CD14-positive monocyte (primary cell): ENCODE measurements at regions not wholly inside any gene's neighbourhood (a gene's known extent, or its start where the extent isn't known, plus 50 kb on each side); places are given as distances from the start of the nearest gene placed in this dataset.

ENCODE experiments used
- DNase-seq, 3 donors: peaks; one replicate each; pipeline ENCODE4 v3.0.0-alpha.2; 2011 to 2022
- H2AFZ ChIP-seq: 2 replicates; pipeline ENCODE4 v1.6.0; 2012; ENCODE audit warnings: mild to moderate bottlenecking, low read depth, low read length, inconsistent platforms; ENCODE audit not compliant: insufficient read depth, poor library complexity, severe bottlenecking
- H3K27ac ChIP-seq, 2 donors: 1 replicate in 1 of 2; 2 replicates in 1 of 2; pipeline ENCODE4 v1.5.1; 2012 to 2013; ENCODE audit warnings: low read length in 2 of 2, control low read depth in 1 of 2, inconsistent platforms in 1 of 2, low read depth in 1 of 2, mild to moderate bottlenecking in 1 of 2
- H3K27me3 ChIP-seq, 2 donors: one replicate each; pipeline versions ENCODE4 v1.6.0 to v1.6.1; 2011 to 2013; ENCODE audit warnings: low read length in 2 of 2; ENCODE audit not compliant: control insufficient read depth in 2 of 2, insufficient read depth in 2 of 2
- H3K36me3 ChIP-seq, 2 donors: replicated peaks in 1 of 2; 1 replicate in 1 of 2; 2 replicates in 1 of 2; pipeline versions ENCODE4 v1.5.1 to v1.6.1; 2012 to 2013; ENCODE audit warnings: low read length in 2 of 2, control low read depth in 1 of 2, inconsistent platforms in 1 of 2, mild to moderate bottlenecking in 1 of 2; ENCODE audit not compliant: insufficient read depth in 2 of 2, control insufficient read depth in 1 of 2
- H3K4me1 ChIP-seq, 2 donors: 1 replicate in 1 of 2; 2 replicates in 1 of 2; pipeline versions ENCODE4 v1.5.1 to v1.6.1; 2012 to 2013; ENCODE audit warnings: low read length in 2 of 2, control low read depth in 1 of 2, inconsistent platforms in 1 of 2, mild to moderate bottlenecking in 1 of 2, moderate library complexity in 1 of 2; ENCODE audit not compliant: insufficient read depth in 2 of 2, control insufficient read depth in 1 of 2
- H3K4me2 ChIP-seq: replicated peaks from 2 replicates; pipeline ENCODE3; 2012; ENCODE audit warnings: low read length, moderate library complexity, mild to moderate bottlenecking; ENCODE audit not compliant: poor library complexity, severe bottlenecking; ENCODE audit errors: extremely low read depth
- H3K4me3 ChIP-seq, 3 experiments: fragments of 200-600 bp in 1 of 3; sonication (generic) in 1 of 3; replicated peaks in 1 of 3; 1 replicate in 2 of 3; 2 replicates in 1 of 3; pipeline ENCODE4 v1.5.1; 2011 to 2013; ENCODE audit warnings: low read length in 3 of 3, mild to moderate bottlenecking in 3 of 3, control low read depth in 2 of 3, low read depth in 2 of 3, inconsistent platforms in 1 of 3, moderate library complexity in 1 of 3
- H3K79me2 ChIP-seq: 2 replicates; pipeline ENCODE4 v1.6.0; 2012; ENCODE audit warnings: mild to moderate bottlenecking, control low read depth, inconsistent platforms, low read length, moderate library complexity; ENCODE audit not compliant: insufficient read depth
- H3K9ac ChIP-seq: 2 replicates; pipeline ENCODE4 v1.6.0; 2017; ENCODE audit warnings: low read length, mild to moderate bottlenecking; ENCODE audit not compliant: insufficient read depth, poor library complexity, severe bottlenecking
- H3K9me3 ChIP-seq, 2 donors: replicated peaks in 1 of 2; 1 replicate in 1 of 2; 2 replicates in 1 of 2; pipeline versions ENCODE4 v1.5.1 to v1.6.1; 2012 to 2013; ENCODE audit warnings: low read length in 2 of 2, control low read depth in 1 of 2; ENCODE audit not compliant: control insufficient read depth in 1 of 2, insufficient read depth in 1 of 2
- H4K20me1 ChIP-seq: 2 replicates; pipeline ENCODE4 v1.6.0; 2012; ENCODE audit warnings: mild to moderate bottlenecking, low read length, control low read depth, moderate library complexity; ENCODE audit not compliant: insufficient read depth
- H3K27ac Mint-ChIP-seq, 7 donors: one replicate each; pipeline ENCODE4 v1.8.0; 2020; ENCODE audit warnings: mild to moderate bottlenecking in 7 of 7, mixed read lengths in 7 of 7, moderate library complexity in 6 of 7, inconsistent platforms in 2 of 7
- H3K27me3 Mint-ChIP-seq, 3 donors: one replicate each; pipeline ENCODE4 v1.8.0; 2021 to 2022; ENCODE audit warnings: low read depth in 3 of 3, mild to moderate bottlenecking in 3 of 3, mixed read lengths in 3 of 3, moderate library complexity in 3 of 3, inconsistent platforms in 1 of 3
- H3K36me3 Mint-ChIP-seq, 2 donors: one replicate each; pipeline ENCODE4 v1.8.0; 2020; ENCODE audit warnings: mixed read lengths in 2 of 2, inconsistent platforms in 1 of 2, mild to moderate bottlenecking in 1 of 2
- H3K4me1 Mint-ChIP-seq: one replicate; pipeline ENCODE4 v1.8.0; 2020; ENCODE audit warnings: mild to moderate bottlenecking, mixed read lengths
- H3K4me3 Mint-ChIP-seq, 2 donors: one replicate each; pipeline ENCODE4 v1.8.0; 2020; ENCODE audit warnings: mild to moderate bottlenecking in 2 of 2, mixed read lengths in 2 of 2, moderate library complexity in 1 of 2
- H3K9me3 Mint-ChIP-seq, 7 donors: one replicate each; pipeline ENCODE4 v1.8.0; 2020 to 2022; ENCODE audit warnings: mixed read lengths in 7 of 7, mild to moderate bottlenecking in 6 of 7, moderate library complexity in 6 of 7, inconsistent platforms in 2 of 7
- WGBS: methylation state at CpG from one replicate; pipeline ENCODE4 v1.1.5; 2013; ENCODE audit warnings: missing lambda C conversion rate; ENCODE audit not compliant: insufficient coverage; 5-methylcytosine and 5-hydroxymethylcytosine counted together
- intact Hi-C, 2 donors: fragments of 100-400 bp; cut with micrococcal nuclease; formaldehyde crosslinking; loops; one replicate each; pipeline versions ENCODE4 v1.15.0 to v1.15.1; 2023
- TF ChIP-seq, protein P1 (sequence below): fragments of 200-600 bp; IDR thresholded peaks from one replicate; pipeline ENCODE4 v1.8.0; 2022; ENCODE audit warnings: antibody characterized with exemption, mild to moderate bottlenecking

DNA sequence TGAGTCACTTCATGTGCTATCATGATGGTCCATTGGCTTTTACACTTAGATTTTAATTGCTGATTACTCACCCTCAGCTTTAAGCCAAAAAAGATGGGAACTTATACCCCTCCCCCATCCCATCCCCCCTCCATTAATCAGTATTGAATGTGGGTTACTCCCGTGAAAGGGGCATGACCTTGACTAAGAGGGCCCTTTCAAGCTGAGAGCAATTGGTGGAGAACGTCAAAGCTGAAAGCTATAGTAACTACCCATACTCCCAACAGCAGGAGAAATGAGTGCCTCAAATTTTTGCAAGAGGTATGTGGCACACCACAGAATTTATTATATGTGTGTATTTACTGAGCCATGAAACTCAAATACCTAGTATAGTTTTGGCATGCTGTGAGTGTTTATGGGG, 99.7 kb upstream of the CDH8 start:
- Histone ChIP-seq H3K9ac (no peak overlapping the region), H3K4me2 (no peak overlapping the region), H3K4me3 (no peak overlapping the region), H3K79me2 (no peaks in the 10 kb centered on the region), H3K4me1 (no peaks in the 10 kb centered on the region), H3K27ac (no peak overlapping the region), H3K9me3 (peaks cover 2 to 6% of the 10 kb centered on the region in 2 donors), H3K36me3 (no peaks in the 10 kb centered on the region), H3K27me3 (no peaks in the 10 kb centered on the region), H2AFZ (no peak overlapping the region), H4K20me1 (no peaks in the 10 kb centered on the region)
- TF ChIP-seq, protein P1, sequence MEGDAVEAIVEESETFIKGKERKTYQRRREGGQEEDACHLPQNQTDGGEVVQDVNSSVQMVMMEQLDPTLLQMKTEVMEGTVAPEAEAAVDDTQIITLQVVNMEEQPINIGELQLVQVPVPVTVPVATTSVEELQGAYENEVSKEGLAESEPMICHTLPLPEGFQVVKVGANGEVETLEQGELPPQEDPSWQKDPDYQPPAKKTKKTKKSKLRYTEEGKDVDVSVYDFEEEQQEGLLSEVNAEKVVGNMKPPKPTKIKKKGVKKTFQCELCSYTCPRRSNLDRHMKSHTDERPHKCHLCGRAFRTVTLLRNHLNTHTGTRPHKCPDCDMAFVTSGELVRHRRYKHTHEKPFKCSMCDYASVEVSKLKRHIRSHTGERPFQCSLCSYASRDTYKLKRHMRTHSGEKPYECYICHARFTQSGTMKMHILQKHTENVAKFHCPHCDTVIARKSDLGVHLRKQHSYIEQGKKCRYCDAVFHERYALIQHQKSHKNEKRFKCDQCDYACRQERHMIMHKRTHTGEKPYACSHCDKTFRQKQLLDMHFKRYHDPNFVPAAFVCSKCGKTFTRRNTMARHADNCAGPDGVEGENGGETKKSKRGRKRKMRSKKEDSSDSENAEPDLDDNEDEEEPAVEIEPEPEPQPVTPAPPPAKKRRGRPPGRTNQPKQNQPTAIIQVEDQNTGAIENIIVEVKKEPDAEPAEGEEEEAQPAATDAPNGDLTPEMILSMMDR: no peak
- H3K36me3 Mint-ChIP-seq: no peaks in the 10 kb centered on the region
- H3K4me3 Mint-ChIP-seq: no peak overlapping the region
- H3K27ac Mint-ChIP-seq: no peak overlapping the region
- intact Hi-C loops: no loop called here
- WGBS: no CpG with 5 or more reads among the region's 2 CpGs
- H3K9me3 Mint-ChIP-seq: peaks cover 0 to 5% (median 1%) of the 10 kb centered on the region in 7 donors
- DNase-seq: no peak
- peaks cover 0 to 1% (median 0%) of the 10 kb centered on the region in 3 donors for H3K27me3 Mint-ChIP-seq
- H3K4me1 Mint-ChIP-seq: no peaks in the 10 kb centered on the region

GRCh38 chr16:62135446-62135845, 99.2 kb upstream of the CDH8 start:
- no CpG with 5 or more reads among the region's 1 CpG for WGBS

More at GRCh38 chr16:62135446-62135845, 99.2 kb upstream of the CDH8 start:
- H3K79me2 ChIP-seq: no peaks in the 10 kb centered on the region
- no peak overlapping the region for H2AFZ ChIP-seq
- Mint-ChIP-seq H3K9me3 (peaks cover 0 to 5% (median 2%) of the 10 kb centered on the region in 7 donors), H3K27me3 (peaks cover 0 to 1% (median 0%) of the 10 kb centered on the region in 3 donors), H3K36me3 (no peaks in the 10 kb centered on the region), H3K4me3 (no peak overlapping the region), H3K4me1 (no peaks in the 10 kb centered on the region), H3K27ac (no peak overlapping the region)
- intact Hi-C loops: no loop called here
- H3K9ac ChIP-seq: no peak overlapping the region
- no peaks in the 10 kb centered on the region for H3K4me1 ChIP-seq
- H3K27ac ChIP-seq: no peak overlapping the region
- no peaks in the 10 kb centered on the region for H3K27me3 ChIP-seq
- TF ChIP-seq, protein P1: no peak
- no peak for DNase-seq
- no peaks in the 10 kb centered on the region for H3K36me3 ChIP-seq
- H3K4me2 ChIP-seq: no peak overlapping the region
- no peak overlapping the region for H3K4me3 ChIP-seq
- H4K20me1 ChIP-seq: no peaks in the 10 kb centered on the region
- peaks cover 2 to 6% of the 10 kb centered on the region in 2 donors for H3K9me3 ChIP-seq
